ENCODE measurements at regions not wholly inside any gene's neighbourhood (a gene's known extent, or its start where the extent isn't known, plus 50 kb on each side); places are given as distances from the start of the nearest gene placed in this dataset.

DNA sequence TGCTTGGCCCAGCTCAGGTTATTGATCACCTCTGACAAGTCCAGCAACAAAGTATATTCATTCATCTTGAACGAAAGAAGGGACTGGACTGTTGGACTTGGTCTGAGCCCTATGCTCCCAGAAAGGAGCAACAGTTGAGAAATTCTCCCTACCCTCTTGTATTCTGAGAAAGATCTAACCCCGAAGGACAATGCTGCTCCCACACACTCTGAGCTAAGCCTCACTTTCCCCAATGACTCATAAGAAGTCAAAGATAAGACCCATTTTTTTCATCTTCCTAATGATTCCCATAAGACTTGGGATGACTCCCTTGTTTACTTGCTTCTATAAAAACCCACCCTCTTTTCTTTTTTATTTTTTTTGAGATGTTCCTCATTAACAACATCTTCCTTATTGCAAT is 549.4 kb upstream of the MDFIC2 start:
- H3K36me3 ChIP-seq (ENCODE audit: insufficient read depth, low read length), result no peaks in the 10 kb centered on the region
- H3K79me2 ChIP-seq (replicated peaks; ENCODE audit: insufficient read depth, low read length), result no peaks in the 10 kb centered on the region
- H3K4me2 ChIP-seq (ENCODE audit: low read length), result no peak overlapping the region
- H3K9me3 ChIP-seq (ENCODE audit: low read length), result no peaks in the 10 kb centered on the region
- H3K9ac ChIP-seq (ENCODE audit: low read length), result no peak overlapping the region
- H3K9me2 ChIP-seq (ENCODE audit: insufficient read depth, low read length), result no peaks in the 10 kb centered on the region
- H3K27ac ChIP-seq (ENCODE audit: low read length), result no peak overlapping the region
- H4K20me1 ChIP-seq (ENCODE audit: insufficient read depth), result no peaks in the 10 kb centered on the region
- no peak overlapping the region for H2AFZ ChIP-seq (ENCODE audit: low read depth, low read length)
- H3K27me3 ChIP-seq (ENCODE audit: insufficient read depth, low read depth, low read length), result no peaks in the 10 kb centered on the region
- no peaks in the 10 kb centered on the region for H3F3A ChIP-seq (ENCODE audit: insufficient read depth, low read length, poor library complexity, severe bottlenecking)
- no peak overlapping the region for H3K4me3 ChIP-seq (ENCODE audit: low read length)
- TF ChIP-seq EZH2 (IDR thresholded peaks at IDR 0.05; ENCODE audit: borderline replicate concordance, insufficient read depth, low read length, poor library complexity, severe bottlenecking), result no peak
- no peak for TF ChIP-seq TAF1 (IDR thresholded peaks at IDR 0.05; ENCODE audit: low read depth)
- no peak for TF ChIP-seq MXI1 (conservative IDR thresholded peaks at IDR 0.05; ENCODE audit: poor library complexity, severe bottlenecking)
- TF ChIP-seq, protein P1, sequence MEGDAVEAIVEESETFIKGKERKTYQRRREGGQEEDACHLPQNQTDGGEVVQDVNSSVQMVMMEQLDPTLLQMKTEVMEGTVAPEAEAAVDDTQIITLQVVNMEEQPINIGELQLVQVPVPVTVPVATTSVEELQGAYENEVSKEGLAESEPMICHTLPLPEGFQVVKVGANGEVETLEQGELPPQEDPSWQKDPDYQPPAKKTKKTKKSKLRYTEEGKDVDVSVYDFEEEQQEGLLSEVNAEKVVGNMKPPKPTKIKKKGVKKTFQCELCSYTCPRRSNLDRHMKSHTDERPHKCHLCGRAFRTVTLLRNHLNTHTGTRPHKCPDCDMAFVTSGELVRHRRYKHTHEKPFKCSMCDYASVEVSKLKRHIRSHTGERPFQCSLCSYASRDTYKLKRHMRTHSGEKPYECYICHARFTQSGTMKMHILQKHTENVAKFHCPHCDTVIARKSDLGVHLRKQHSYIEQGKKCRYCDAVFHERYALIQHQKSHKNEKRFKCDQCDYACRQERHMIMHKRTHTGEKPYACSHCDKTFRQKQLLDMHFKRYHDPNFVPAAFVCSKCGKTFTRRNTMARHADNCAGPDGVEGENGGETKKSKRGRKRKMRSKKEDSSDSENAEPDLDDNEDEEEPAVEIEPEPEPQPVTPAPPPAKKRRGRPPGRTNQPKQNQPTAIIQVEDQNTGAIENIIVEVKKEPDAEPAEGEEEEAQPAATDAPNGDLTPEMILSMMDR (IDR thresholded peaks at IDR 0.05; ENCODE audit: poor library complexity, severe bottlenecking), result no peak
- TF ChIP-seq SMC3 (conservative IDR thresholded peaks at IDR 0.05; ENCODE audit: poor library complexity), result no peak
- TF ChIP-seq EP300 (conservative IDR thresholded peaks at IDR 0.05; ENCODE audit: poor library complexity, severe bottlenecking), result no peak
- TF ChIP-seq, protein P2, sequence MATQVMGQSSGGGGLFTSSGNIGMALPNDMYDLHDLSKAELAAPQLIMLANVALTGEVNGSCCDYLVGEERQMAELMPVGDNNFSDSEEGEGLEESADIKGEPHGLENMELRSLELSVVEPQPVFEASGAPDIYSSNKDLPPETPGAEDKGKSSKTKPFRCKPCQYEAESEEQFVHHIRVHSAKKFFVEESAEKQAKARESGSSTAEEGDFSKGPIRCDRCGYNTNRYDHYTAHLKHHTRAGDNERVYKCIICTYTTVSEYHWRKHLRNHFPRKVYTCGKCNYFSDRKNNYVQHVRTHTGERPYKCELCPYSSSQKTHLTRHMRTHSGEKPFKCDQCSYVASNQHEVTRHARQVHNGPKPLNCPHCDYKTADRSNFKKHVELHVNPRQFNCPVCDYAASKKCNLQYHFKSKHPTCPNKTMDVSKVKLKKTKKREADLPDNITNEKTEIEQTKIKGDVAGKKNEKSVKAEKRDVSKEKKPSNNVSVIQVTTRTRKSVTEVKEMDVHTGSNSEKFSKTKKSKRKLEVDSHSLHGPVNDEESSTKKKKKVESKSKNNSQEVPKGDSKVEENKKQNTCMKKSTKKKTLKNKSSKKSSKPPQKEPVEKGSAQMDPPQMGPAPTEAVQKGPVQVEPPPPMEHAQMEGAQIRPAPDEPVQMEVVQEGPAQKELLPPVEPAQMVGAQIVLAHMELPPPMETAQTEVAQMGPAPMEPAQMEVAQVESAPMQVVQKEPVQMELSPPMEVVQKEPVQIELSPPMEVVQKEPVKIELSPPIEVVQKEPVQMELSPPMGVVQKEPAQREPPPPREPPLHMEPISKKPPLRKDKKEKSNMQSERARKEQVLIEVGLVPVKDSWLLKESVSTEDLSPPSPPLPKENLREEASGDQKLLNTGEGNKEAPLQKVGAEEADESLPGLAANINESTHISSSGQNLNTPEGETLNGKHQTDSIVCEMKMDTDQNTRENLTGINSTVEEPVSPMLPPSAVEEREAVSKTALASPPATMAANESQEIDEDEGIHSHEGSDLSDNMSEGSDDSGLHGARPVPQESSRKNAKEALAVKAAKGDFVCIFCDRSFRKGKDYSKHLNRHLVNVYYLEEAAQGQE (IDR thresholded peaks at IDR 0.05; ENCODE audit: borderline replicate concordance), result no peak
- TF ChIP-seq POLR2AphosphoS5 (IDR thresholded peaks at IDR 0.05), result no peak
- TF ChIP-seq RAD21 (conservative IDR thresholded peaks at IDR 0.05), result no peak

DNA sequence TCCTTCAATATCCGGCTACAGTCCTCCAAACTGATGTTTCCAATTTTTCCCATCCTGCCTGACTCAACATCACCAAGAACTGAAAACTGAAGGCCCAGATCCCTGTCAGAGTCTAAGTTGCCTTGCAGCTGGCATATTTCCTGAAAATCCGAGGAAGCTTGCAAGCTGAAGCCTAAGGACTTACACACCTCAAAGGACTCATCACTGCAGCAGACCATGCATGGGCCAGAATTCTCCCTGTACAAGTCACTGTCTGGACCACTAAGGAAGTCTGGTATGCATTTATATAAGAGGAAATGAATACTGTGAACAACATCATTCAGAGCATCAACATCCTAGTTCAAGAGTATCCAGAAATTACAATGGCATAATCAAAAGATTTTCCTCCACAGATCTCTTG is 548.8 kb upstream of the MDFIC2 start:
- no peaks in the 10 kb centered on the region for H3F3A ChIP-seq (ENCODE audit: insufficient read depth, low read length, poor library complexity, severe bottlenecking)
- TF ChIP-seq SMC3 (conservative IDR thresholded peaks at IDR 0.05; ENCODE audit: poor library complexity) (no peak), EP300 (conservative IDR thresholded peaks at IDR 0.05; ENCODE audit: poor library complexity, severe bottlenecking) (no peak), RAD21 (conservative IDR thresholded peaks at IDR 0.05) (no peak), TAF1 (IDR thresholded peaks at IDR 0.05; ENCODE audit: low read depth) (no peak), POLR2AphosphoS5 (IDR thresholded peaks at IDR 0.05) (no peak)
- TF ChIP-seq, protein P2 (IDR thresholded peaks at IDR 0.05; ENCODE audit: borderline replicate concordance), result no peak
- no peak overlapping the region for H2AFZ ChIP-seq (ENCODE audit: low read depth, low read length)
- no peaks in the 10 kb centered on the region for H3K36me3 ChIP-seq (ENCODE audit: insufficient read depth, low read length)
- no peak overlapping the region for H3K9ac ChIP-seq (ENCODE audit: low read length)
- no peaks in the 10 kb centered on the region for H3K27me3 ChIP-seq (ENCODE audit: insufficient read depth, low read depth, low read length)
- H3K9me3 ChIP-seq (ENCODE audit: low read length), result no peaks in the 10 kb centered on the region
- H4K20me1 ChIP-seq (ENCODE audit: insufficient read depth), result no peaks in the 10 kb centered on the region
- H3K79me2 ChIP-seq (replicated peaks; ENCODE audit: insufficient read depth, low read length), result no peaks in the 10 kb centered on the region
- no peak overlapping the region for H3K27ac ChIP-seq (ENCODE audit: low read length)
- no peak overlapping the region for H3K4me2 ChIP-seq (ENCODE audit: low read length)
- no peaks in the 10 kb centered on the region for H3K9me2 ChIP-seq (ENCODE audit: insufficient read depth, low read length)
- no peak overlapping the region for H3K4me3 ChIP-seq (ENCODE audit: low read length)

All from neural cell (in vitro differentiated cells).